Prostate gland (tissue), 2 donors: ENCODE measurements at regions not wholly inside any gene's neighbourhood (a gene's known extent, or its start where the extent isn't known, plus 50 kb on each side); places are given as distances from the start of the nearest gene placed in this dataset.

Experiments
- CTCF ChIP-seq, 4 experiments: fragments of 200-600 bp in 2 of 4; fragments of 450-650 bp in 2 of 4; sonication (generic) in 2 of 4; IDR thresholded peaks; 1 replicate in 3 of 4; 2 replicates in 1 of 4; pipeline ENCODE4 v1.5.1; 2016 to 2019; ENCODE audit warnings: antibody characterized with exemption in 4 of 4, mild to moderate bottlenecking in 2 of 4, moderate library complexity in 2 of 4
- POLR2A ChIP-seq: fragments of 450-650 bp; IDR thresholded peaks from one replicate; pipeline ENCODE4 v1.6.1; 2016; ENCODE audit warnings: antibody characterized with exemption, mild to moderate bottlenecking

GRCh38 chr5:143708672-143709071 lies 103.3 kb upstream of the HMHB1 start:
- TF ChIP-seq CTCF (IDR thresholded peaks at IDR 0.05): no peak
- TF ChIP-seq POLR2A: no peak
